Peyer's patch (tissue), 4 donors: ENCODE measurements at regions not wholly inside any gene's neighbourhood (a gene's known extent, or its start where the extent isn't known, plus 50 kb on each side); places are given as distances from the start of the nearest gene placed in this dataset.

Source experiments
- DNase-seq, 3 donors: peaks; one replicate each; pipeline ENCODE4 v3.0.0-alpha.2; 2017 to 2019
- H3K27ac ChIP-seq, 4 donors: fragments of 200-600 bp; sonication (generic); one replicate each; pipeline ENCODE4 v1.5.1; 2016 to 2019
- H3K27me3 ChIP-seq, 2 donors: fragments of 200-600 bp; sonication (generic); one replicate each; pipeline ENCODE4 v1.5.1; 2019
- H3K36me3 ChIP-seq, 3 donors: fragments of 200-600 bp; sonication (generic); one replicate each; pipeline ENCODE4 v1.5.1; 2016 to 2019
- H3K4me1 ChIP-seq, 4 donors: fragments of 200-600 bp; sonication (generic); one replicate each; pipeline ENCODE4 v1.5.1; 2016 to 2019
- H3K4me3 ChIP-seq, 4 donors: fragments of 200-600 bp; sonication (generic); 1 replicate in 3 of 4; 2 replicates in 1 of 4; pipeline ENCODE4 v1.5.1; 2016 to 2019; ENCODE audit warnings: mild to moderate bottlenecking in 1 of 4
- H3K9me3 ChIP-seq, 4 donors: fragments of 200-600 bp; sonication (generic); one replicate each; pipeline ENCODE4 v1.5.1; 2016 to 2019; ENCODE audit warnings: mild to moderate bottlenecking in 1 of 4
- POLR2A ChIP-seq, 2 donors: fragments of 450-650 bp; IDR thresholded peaks; one replicate each; pipeline ENCODE4 v1.5.1; 2017; ENCODE audit warnings: antibody characterized with exemption in 2 of 2, mild to moderate bottlenecking in 2 of 2, moderate library complexity in 2 of 2
- TF ChIP-seq, protein P1 (sequence below), 6 experiments: fragments of 450-650 bp in 4 of 6; fragments of 200-600 bp in 2 of 6; sonication (generic) in 1 of 6; IDR thresholded peaks; one replicate each; pipeline ENCODE4 v1.5.1; 2017 to 2019; ENCODE audit warnings: antibody characterized with exemption in 6 of 6, mild to moderate bottlenecking in 3 of 6, moderate library complexity in 1 of 6

DNA sequence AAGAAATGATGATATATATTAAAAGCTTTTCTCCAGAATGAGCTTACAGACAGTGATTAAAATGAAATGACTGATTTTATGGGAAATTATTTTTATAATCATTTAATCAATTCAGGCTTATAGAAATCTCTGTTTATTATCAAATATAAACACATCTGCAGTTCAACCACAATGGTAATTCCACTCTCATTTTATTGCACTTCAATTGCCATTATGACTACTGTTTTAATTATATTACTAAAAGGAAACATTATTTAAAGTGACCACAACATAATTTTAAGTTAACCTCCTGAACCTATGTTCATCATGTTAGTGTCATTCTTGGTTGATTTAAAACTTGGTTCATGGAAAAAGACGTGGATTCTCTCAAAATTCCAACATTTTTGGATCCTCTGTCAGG is 536.3 kb downstream of the SLC6A15 start:
- H3K36me3 ChIP-seq = no peaks in the 10 kb centered on the region
- H3K27ac ChIP-seq = no peak overlapping the region
- TF ChIP-seq, protein P1, sequence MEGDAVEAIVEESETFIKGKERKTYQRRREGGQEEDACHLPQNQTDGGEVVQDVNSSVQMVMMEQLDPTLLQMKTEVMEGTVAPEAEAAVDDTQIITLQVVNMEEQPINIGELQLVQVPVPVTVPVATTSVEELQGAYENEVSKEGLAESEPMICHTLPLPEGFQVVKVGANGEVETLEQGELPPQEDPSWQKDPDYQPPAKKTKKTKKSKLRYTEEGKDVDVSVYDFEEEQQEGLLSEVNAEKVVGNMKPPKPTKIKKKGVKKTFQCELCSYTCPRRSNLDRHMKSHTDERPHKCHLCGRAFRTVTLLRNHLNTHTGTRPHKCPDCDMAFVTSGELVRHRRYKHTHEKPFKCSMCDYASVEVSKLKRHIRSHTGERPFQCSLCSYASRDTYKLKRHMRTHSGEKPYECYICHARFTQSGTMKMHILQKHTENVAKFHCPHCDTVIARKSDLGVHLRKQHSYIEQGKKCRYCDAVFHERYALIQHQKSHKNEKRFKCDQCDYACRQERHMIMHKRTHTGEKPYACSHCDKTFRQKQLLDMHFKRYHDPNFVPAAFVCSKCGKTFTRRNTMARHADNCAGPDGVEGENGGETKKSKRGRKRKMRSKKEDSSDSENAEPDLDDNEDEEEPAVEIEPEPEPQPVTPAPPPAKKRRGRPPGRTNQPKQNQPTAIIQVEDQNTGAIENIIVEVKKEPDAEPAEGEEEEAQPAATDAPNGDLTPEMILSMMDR (IDR thresholded peaks at IDR 0.05) = no peak
- no peak for TF ChIP-seq POLR2A (IDR thresholded peaks at IDR 0.05)

DNA sequence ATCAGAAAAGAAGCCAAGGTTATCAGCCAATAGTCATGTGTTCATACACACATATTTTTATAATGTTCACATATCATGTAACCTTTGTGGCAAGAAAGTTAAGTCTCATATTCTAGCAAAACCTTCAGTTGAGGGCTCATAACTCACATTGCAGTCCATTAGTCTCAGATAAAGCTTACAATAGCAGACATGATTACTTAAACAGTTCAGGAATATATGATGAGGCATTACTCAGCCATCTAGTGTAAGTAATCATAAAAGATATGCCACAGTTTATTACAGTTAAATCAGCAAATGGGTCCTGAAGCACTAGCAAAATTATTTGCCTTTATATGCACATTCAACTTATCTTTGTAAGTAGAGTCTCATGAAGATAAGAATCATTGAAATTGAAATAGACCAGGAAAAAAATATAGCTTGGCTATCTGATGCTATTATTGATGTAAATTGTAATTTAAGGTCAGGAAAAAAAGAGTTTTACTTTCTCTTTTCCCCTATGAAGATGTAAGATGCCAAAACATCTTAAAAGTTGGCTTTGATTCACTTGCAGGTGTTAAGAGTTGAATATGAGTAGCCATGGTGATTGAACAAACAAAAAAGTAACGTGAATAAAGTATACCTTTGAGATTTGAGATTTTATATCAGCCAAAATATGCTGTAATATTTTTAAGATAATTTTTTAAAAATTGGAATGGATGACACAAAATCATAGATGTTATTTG is 537.0 kb downstream of the SLC6A15 start:
- Histone ChIP-seq H3K36me3 (no peaks in the 10 kb centered on the region), H3K4me1 (no peaks in the 10 kb centered on the region), H3K4me3 (no peak overlapping the region), H3K9me3 (no peaks in the 10 kb centered on the region), H3K27ac (no peak overlapping the region), H3K27me3 (no peaks in the 10 kb centered on the region)
- no peak for DNase-seq
- TF ChIP-seq, protein P1 (IDR thresholded peaks at IDR 0.05) = no peak
- TF ChIP-seq POLR2A (IDR thresholded peaks at IDR 0.05) = no peak

More for the DNA sequence above, 536.3 kb downstream of the SLC6A15 start:
- H3K9me3 ChIP-seq = no peaks in the 10 kb centered on the region
- no peaks in the 10 kb centered on the region for H3K4me1 ChIP-seq
- H3K27me3 ChIP-seq = no peaks in the 10 kb centered on the region
- DNase-seq = no peak
- no peak overlapping the region for H3K4me3 ChIP-seq

DNA sequence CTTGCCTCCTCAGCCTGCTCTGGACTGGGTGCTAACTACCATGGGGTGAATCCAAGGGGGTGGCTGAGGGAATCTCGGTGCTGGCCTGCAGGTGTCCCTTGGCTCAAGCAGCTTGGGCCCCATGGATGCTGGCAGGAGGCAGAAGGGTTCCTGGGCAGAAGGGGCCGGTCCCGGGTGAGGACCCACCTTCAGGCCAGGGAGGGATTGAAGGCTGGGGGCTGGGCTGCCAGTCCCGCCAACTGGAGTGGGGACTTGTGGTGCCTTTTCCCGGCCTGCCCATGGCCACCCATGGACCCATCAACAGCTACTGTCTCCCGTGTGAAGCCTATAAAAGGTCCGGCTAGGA is 550.1 kb downstream of the SLC6A15 start:
- H3K4me3 ChIP-seq = no peak overlapping the region
- no peaks in the 10 kb centered on the region for H3K36me3 ChIP-seq
- H3K27me3 ChIP-seq = no peaks in the 10 kb centered on the region
- no peaks in the 10 kb centered on the region for H3K9me3 ChIP-seq
- TF ChIP-seq, protein P1 (IDR thresholded peaks at IDR 0.05) = no peak
- no peak for TF ChIP-seq POLR2A (IDR thresholded peaks at IDR 0.05)
- no peaks in the 10 kb centered on the region for H3K4me1 ChIP-seq
- no peak overlapping the region for H3K27ac ChIP-seq
- no peak for DNase-seq

DNA sequence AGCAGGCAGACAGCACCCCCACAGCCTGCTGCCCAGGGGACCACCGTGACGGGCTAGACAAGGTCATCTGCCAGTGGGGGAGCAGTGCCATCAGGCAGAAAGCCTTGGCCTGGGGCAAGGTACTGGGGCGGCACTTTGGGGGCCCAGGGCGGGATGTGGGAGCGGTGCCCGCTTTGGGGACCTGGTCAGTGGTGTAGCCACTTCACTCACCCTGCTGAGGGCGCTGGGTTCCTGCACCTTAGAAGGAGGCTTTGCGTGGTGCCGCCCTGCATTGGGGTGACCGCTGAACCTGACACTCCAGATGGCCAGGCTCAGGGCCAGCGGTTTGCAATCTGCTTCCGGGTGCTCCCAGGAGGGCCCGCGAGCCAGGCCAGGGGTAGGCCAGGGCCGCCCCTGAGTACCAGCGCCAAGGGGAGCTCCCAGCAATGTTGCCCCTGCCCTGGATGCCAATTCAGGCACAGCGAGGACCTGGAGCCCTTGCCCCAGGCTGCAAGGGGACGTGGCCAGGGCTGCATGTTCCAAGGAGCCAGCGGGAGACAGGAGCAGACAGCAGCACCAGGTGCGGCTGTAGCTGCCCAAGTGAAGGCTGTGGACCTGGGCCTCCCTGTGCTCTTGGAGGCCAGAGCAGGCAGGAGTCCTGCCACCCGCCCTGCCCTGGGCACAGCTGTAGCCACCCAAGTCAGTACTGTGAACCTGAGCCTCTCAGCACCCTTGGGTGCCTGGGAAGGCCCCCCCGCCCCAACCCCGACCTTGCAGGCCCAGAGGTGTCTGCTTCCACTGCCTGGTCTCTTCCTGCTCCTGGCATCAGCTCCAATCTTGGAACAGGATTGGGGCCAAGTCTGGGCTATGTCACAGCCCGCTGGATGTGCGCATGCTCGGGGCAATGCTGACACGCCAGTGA is 550.7 kb downstream of the SLC6A15 start:
- TF ChIP-seq, protein P1 (IDR thresholded peaks at IDR 0.05) = no peak
- no peak for TF ChIP-seq POLR2A (IDR thresholded peaks at IDR 0.05)
- Histone ChIP-seq H3K36me3 (no peaks in the 10 kb centered on the region), H3K4me1 (no peaks in the 10 kb centered on the region), H3K27me3 (no peaks in the 10 kb centered on the region), H3K27ac (no peak overlapping the region), H3K4me3 (no peak overlapping the region), H3K9me3 (no peaks in the 10 kb centered on the region)
- DNase-seq = no peak

DNA sequence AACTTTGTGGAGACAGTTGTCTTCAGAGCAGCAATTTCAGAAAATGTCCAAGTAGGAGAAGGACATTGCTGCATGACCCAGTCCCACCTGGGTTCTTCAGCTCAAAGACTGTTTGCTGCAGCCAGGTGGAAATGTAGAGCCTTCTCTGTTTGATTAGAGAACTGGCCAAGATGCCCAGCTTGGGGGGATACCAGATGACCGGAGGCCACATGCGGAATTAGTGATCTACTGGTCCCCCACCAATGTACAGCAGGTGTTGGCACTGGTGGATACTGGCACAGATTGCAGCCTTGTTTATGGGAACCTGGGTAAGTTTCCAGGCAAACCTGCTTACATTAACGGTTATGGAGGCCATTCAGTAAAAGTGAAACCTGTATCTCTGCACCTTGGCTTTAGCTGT is 555.3 kb downstream of the SLC6A15 start:
- no peak overlapping the region for H3K27ac ChIP-seq
- TF ChIP-seq, protein P1 (IDR thresholded peaks at IDR 0.05) = no peak
- TF ChIP-seq POLR2A (IDR thresholded peaks at IDR 0.05) = no peak
- H3K36me3 ChIP-seq = no peaks in the 10 kb centered on the region
- H3K4me3 ChIP-seq = no peak overlapping the region
- no peaks in the 10 kb centered on the region for H3K9me3 ChIP-seq
- DNase-seq = no peak
- no peaks in the 10 kb centered on the region for H3K27me3 ChIP-seq
- no peaks in the 10 kb centered on the region for H3K4me1 ChIP-seq
